Cardiac septum (tissue), 1 donor: ENCODE measurements at regions not wholly inside any gene's neighbourhood (a gene's known extent, or its start where the extent isn't known, plus 50 kb on each side); places are given as distances from the start of the nearest gene placed in this dataset.
"Not testable (repeated sequence)": the region's sequence is repeated elsewhere in the genome, so short reads cannot be mapped to it uniquely, and the experiment has no call there.

Experiments
- DNase-seq: peaks from one replicate; pipeline ENCODE4 v3.0.0-alpha.2; 2020; ENCODE audit warnings: low spot score
- intact Hi-C: fragments of 100-400 bp; cut with DNase I; formaldehyde crosslinking; loops from one replicate; pipeline ENCODE4 v1.14.0; 2022
- donor health status: DM: no; HTN: no; CAD: no.

GRCh38 chrX:14354521-14354920 lies 174.8 kb upstream of the GLRA2 start:
- intact Hi-C loops = no loop called here
- no peak for DNase-seq

- intact Hi-C loops = no loop called here
- DNase-seq = no peak
Observed at GRCh38 chrX:14352511-14352910, 176.8 kb upstream of the GLRA2 start.

- DNase-seq = no peak
- intact Hi-C loops = no loop called here
Observed at GRCh38 chrX:14351611-14352303, 177.6 kb upstream of the GLRA2 start.

DNA sequence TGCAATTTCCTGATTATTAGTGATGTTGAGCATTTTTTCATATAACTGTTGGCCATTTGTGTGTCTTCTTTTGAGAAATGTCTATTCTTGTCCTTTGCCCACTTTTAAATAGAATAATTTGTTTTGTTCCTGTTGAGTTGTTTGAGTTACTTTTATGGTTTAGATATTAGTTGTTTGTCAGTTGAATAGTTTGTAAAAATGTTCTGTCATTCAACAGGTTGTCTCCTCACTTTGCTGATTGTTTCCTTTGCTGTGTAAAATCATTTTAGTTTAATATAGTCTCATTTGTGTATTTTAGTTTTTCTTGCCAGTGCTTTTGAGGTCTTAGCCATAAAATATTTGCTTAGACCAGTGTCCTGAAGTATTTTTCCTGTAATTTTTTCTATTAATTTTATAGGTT lies 181.8 kb upstream of the GLRA2 start:
- DNase-seq = no peak
- intact Hi-C loops = no loop called here

- no peak for DNase-seq
- intact Hi-C loops = no loop called here
Observed at GRCh38 chrX:14344172-14344940, 185.0 kb upstream of the GLRA2 start.

DNA sequence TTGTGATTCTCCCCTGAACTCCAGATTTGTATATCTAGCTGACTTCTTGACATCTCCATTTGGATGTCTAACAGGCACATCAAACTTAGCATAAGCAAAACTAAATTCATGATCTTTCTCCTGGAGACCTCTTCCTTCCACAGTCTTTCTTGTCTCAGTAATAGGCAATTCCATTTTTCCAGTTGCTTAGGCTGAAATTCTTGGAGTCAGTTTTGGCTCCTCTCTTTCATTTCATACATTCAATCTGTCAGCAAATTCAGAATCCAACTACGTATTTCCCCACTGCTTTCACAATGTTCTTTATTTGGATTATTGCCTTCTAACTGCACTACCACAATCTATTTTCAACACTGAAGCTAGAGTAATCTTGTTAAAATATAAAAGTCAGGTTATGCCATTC lies 219.9 kb upstream of the GLRA2 start:
- intact Hi-C loops = no loop called here
- DNase-seq = no peak

DNA sequence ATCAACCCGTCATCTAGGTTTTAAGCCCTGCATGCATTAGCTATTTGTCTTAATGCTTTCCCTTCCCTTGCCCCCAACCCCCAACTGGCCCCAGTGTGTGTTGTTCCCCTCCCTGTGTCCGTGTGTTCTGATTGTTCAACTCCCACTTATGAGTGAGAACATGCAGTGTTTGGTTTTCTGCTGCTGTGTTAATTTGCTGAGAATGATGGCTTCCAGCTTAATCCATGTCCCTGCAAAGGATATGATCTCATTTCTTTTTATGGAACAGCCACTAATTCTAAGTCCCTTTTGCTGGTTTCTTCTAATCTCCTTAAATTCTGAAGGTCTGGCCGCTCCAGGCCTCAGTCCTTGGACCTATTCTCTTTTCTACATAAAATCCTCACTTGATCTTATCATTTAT lies 220.4 kb upstream of the GLRA2 start:
- intact Hi-C loops = not testable (repeated sequence)

DNA sequence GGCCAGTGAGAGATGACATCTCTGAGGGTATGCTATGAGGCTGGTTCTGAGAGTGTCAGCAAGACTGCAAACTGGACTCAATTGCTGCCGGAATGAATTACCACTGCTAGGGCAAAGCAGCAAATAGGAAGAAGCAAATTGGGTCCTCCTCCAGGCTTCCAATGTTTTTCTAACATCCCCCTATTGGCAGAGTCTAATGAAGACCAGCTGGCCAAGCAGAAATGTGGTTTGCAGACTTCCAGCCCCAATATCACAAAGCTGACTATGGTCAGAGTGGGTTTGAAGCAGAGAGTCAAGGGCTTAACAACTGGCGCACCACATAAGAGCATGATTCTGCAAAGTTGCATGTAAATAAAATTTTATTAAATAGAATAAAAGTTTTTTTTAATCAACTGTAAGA lies 225.4 kb upstream of the GLRA2 start:
- intact Hi-C loops = no loop called here

More for the DNA sequence above, 220.4 kb upstream of the GLRA2 start:
- not testable (repeated sequence) for DNase-seq

GRCh38 chrX:14302561-14302960 lies 226.8 kb upstream of the GLRA2 start:
- intact Hi-C loops, DNase-seq: not testable (repeated sequence)

More for the DNA sequence above, 225.4 kb upstream of the GLRA2 start:
- DNase-seq = no peak

GRCh38 chrX:14300376-14300775 lies 229.0 kb upstream of the GLRA2 start:
- intact Hi-C loops = no loop called here
- DNase-seq = no peak

GRCh38 chrX:14295426-14295825 lies 233.9 kb upstream of the GLRA2 start:
- DNase-seq = no peak

DNA sequence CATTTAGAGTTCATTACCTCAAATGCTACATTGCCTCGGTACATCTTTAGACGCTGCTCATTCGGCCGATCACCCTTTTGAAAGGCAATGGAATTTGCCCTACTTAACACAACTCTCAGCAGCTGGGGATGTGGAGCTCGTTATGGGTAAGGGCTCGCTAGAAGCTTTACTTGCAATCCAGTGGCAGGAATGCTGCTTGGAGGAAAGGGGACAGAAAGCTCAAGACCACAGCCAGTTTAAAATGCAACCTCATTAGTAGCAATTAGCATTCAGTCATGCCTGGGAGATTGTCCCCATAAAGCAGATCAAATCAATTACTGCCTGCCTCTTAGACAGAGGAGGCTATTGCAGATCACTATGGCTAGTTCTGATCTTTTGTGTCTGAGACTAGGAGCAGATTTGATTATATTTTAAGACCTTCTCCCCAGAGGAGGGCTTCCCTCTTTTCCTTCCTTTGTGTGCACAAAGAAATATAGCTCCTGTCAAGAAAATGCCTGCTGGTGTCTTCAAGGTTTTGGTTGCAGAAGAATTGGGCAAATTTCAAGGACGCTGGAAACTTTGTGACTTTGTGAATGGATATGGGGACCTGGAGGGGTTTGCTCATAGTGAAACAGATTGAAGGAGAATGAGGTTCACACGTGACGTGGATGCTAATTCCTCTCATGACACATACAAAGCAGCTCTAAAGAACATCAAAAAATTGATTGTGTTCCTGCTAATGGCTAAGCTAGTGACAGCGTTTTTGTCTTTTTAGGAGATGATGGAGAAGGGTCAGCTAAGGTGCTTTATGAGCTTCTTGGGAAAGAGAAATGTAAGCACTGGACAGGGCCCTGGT lies 237.5 kb upstream of the GLRA2 start:
- intact Hi-C loops = no loop called here

More at GRCh38 chrX:14295426-14295825, 233.9 kb upstream of the GLRA2 start:
- intact Hi-C loops = no loop called here

GRCh38 chrX:14290335-14290734 lies 239.0 kb upstream of the GLRA2 start:
- no peak for DNase-seq
- intact Hi-C loops = no loop called here

More for the DNA sequence above, 237.5 kb upstream of the GLRA2 start:
- no peak for DNase-seq

GRCh38 chrX:14274691-14275090 lies 245.0 kb upstream of the GEMIN8 start:
- no peak for DNase-seq
- intact Hi-C loops = no loop called here

DNA sequence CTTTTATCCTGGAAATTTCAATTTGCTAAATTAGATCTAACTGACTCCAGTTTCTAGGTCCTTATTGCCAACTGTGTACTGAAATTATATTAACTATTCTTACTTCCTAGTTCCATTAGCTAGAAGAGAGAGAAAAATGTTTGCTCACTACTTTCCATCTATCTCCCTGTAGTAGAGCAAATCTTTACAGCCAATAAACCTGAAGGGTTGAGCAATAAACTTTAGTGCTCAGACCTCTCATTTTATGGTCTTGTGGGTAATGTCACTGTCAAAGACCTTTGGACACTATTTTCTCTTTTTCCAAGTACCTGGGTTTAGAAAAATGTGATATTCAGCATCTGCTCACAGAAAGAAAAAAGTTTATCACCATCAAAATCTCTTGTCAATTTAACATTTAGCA lies 237.5 kb upstream of the GEMIN8 start:
- intact Hi-C loops = no loop called here
- DNase-seq = no peak

DNA sequence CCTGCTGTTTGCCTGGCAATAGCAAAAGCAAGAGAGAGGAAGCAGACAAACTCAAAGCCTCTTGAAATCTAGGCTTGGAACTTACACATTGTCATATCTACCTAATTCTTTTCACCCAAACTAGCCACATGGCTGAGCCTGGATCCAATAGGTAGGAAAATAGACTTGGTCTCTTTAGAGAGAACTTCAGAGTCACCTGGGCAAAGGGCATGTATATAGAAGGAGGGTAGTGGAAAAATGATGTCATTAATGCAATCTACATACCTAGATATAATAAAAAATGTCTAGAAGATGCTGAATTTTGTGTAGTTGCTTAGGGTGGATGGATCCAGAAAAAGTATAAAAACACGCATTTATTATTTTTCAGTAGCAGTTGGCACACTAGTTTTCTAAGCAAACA lies 237.0 kb upstream of the GEMIN8 start:
- no peak for DNase-seq
- intact Hi-C loops = no loop called here

- intact Hi-C loops = no loop called here
- DNase-seq = no peak
Observed at GRCh38 chrX:14243823-14244222, 214.1 kb upstream of the GEMIN8 start.

DNA sequence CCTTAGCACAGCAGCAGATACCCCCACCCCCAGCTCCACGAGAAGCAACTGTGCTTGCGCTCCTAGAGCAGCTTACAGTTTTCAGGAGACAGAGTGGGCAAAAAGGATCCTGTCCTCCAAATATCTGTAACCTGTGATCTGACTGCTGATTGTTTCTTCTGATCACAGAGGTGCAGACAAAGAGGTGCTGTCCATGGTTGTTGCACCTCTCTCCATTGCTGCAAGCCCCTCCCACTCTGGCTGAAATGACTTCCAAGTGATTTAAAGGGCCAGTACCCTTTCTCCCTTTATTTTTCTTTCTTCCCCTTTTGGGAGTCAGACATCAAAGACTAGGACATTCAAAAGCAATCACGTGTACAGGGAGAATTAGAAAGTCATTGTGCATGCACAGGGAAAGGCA lies 205.3 kb upstream of the GEMIN8 start:
- no peak for DNase-seq
- intact Hi-C loops = no loop called here

GRCh38 chrX:14232688-14233087 lies 203.0 kb upstream of the GEMIN8 start:
- DNase-seq = no peak

GRCh38 chrX:14228611-14229010 lies 198.9 kb upstream of the GEMIN8 start:
- DNase-seq = no peak
- intact Hi-C loops = no loop called here

More at GRCh38 chrX:14232688-14233087, 203.0 kb upstream of the GEMIN8 start:
- intact Hi-C loops = no loop called here
